PC-3 (cell line): ENCODE measurements at regions not wholly inside any gene's neighbourhood (a gene's known extent, or its start where the extent isn't known, plus 50 kb on each side); places are given as distances from the start of the nearest gene placed in this dataset.
"Not testable (repeated sequence)": the region's sequence is repeated elsewhere in the genome, so short reads cannot be mapped to it uniquely, and the experiment has no call there.

ENCODE experiments used
- EZH2 ChIP-seq: fragments of 300-600 bp; sonication (generic); IDR thresholded peaks from one replicate; pipeline ENCODE4 v1.6.1; 2017; ENCODE audit warnings: antibody characterized with exemption, mild to moderate bottlenecking, low read length; ENCODE audit not compliant: unreplicated experiment
- TF ChIP-seq, protein P1 (sequence below): fragments of 300-600 bp; sonication (generic); conservative IDR thresholded peaks from 2 replicates; pipeline ENCODE4 v1.5.1; 2017; ENCODE audit warnings: antibody characterized with exemption, low read depth, mild to moderate bottlenecking, low read length

DNA sequence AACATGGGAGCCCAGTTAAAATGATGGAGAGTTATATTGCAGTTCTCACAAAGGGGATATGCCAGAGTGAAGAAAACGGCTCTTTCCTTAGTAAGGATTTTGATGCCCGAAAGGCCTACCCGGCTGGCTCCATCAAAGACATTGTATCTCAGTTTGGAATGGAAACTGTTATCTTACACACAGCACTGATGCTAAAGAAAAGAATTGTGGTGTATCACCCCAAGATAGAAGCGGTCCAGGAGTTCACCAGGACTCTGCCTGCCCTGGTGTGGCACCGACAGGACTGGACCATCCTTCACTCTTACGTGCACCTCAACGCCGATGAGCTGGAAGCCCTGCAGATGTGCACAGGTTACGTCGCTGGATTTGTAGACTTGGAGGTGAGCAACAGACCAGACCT is 93.7 kb downstream of the RBMX2 start:
- TF ChIP-seq, protein P1, sequence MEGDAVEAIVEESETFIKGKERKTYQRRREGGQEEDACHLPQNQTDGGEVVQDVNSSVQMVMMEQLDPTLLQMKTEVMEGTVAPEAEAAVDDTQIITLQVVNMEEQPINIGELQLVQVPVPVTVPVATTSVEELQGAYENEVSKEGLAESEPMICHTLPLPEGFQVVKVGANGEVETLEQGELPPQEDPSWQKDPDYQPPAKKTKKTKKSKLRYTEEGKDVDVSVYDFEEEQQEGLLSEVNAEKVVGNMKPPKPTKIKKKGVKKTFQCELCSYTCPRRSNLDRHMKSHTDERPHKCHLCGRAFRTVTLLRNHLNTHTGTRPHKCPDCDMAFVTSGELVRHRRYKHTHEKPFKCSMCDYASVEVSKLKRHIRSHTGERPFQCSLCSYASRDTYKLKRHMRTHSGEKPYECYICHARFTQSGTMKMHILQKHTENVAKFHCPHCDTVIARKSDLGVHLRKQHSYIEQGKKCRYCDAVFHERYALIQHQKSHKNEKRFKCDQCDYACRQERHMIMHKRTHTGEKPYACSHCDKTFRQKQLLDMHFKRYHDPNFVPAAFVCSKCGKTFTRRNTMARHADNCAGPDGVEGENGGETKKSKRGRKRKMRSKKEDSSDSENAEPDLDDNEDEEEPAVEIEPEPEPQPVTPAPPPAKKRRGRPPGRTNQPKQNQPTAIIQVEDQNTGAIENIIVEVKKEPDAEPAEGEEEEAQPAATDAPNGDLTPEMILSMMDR, result not testable (repeated sequence)
- not testable (repeated sequence) for TF ChIP-seq EZH2
